ENCODE measurements at regions not wholly inside any gene's neighbourhood (a gene's known extent, or its start where the extent isn't known, plus 50 kb on each side); places are given as distances from the start of the nearest gene placed in this dataset.
A peak's percentile ranks its signal among the peaks of the same experiment; 100 is the strongest.

DNA sequence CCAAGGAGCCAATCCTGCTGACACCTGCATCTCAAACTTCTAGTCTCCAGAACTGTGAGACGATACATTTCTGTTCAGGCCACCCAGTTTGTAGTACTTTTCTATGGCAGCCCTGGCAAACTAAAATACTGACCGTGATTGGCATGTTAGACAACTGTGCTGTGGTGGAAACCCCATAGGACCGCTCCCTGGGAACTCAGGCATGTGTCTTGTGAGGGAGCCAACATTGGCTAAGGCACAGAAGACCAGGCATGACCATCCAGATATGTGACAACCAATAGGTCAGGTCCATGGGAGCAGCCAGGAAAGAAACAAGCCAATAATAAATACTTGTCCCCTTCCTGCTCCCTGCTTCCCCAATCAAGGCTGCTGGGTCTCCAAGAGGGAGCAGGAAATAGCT lies 101.4 kb upstream of the MPDZ start:
- DNase-seq = no peak

DNA sequence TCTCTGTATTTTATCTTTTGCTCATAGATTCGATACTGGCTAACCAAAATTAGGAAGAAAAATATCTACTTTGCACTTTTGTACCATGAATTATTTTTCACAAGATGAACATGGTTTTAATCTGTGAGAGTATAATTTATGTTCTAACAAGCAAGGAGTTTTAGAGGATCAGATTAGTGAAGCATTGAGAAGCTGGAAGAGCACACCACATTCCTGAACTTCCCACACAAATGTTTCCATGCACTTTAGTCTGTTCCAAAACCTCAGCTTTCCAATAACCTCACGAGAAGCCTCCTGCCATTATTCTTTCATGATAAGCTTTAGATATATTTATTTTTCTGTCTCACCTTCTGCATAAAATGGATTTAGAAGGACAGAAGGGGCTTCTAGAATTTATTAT lies 98.7 kb upstream of the MPDZ start:
- DNase-seq = no peak

- no peak for DNase-seq
Measured at GRCh38 chr9:13377171-13377925, 97.9 kb upstream of the MPDZ start.

DNA sequence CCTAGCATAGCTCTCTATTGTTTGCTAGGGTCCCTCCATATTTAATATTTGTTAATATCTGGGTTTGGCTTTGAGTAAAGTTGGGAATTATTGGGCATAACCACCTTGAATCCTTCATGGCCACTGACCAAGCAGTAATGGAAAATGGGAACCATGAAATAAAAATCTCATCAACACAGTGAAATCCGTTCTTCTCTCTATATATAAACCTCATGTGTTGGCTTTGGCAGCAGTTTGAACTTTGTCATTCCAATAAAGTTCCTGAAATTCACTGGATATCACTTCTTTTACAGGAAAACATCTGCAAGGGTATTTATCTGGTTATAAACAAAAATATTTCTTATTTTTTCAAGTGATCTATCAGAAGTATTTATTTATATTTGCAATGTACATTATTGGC lies 93.0 kb upstream of the MPDZ start:
- no peak for DNase-seq

DNA sequence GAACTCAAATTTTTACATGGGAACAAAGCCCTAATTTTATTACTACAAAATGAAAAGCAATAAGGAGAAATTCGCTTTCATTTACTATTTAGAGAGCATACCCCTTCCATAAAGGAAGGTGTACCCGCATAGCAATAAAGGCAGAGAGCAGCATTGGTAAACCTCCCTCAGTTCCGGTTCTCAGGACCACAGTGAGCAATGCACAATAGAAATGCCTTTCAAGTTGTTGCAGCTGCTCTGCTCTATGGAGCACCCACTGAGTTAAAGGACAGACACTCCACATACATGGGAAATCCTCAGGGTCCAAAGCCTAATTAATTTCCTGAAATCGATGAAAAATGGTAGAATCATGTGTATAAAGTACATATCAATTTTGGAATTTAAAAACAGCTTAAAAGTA lies 89.9 kb upstream of the MPDZ start:
- DNase-seq = no peak

DNA sequence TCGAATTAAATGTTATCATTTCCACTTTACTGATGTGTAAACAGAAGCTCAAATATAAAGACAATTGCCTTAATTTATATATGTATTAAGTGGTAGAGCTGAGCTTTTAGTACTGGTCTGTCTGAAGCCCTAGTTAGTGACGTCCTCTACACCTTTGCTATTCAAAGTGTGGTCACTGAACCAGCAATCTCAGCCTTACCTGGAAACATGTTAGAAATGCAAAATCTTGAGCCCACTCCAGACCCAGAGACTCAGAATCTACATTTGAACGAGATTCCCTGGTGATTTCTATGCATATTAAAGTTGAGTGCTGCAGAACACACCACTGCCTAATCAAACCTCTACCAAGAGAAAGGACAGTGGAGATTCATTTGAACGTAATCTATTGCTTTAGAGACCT lies 88.3 kb upstream of the MPDZ start:
- no peak for DNase-seq

DNA sequence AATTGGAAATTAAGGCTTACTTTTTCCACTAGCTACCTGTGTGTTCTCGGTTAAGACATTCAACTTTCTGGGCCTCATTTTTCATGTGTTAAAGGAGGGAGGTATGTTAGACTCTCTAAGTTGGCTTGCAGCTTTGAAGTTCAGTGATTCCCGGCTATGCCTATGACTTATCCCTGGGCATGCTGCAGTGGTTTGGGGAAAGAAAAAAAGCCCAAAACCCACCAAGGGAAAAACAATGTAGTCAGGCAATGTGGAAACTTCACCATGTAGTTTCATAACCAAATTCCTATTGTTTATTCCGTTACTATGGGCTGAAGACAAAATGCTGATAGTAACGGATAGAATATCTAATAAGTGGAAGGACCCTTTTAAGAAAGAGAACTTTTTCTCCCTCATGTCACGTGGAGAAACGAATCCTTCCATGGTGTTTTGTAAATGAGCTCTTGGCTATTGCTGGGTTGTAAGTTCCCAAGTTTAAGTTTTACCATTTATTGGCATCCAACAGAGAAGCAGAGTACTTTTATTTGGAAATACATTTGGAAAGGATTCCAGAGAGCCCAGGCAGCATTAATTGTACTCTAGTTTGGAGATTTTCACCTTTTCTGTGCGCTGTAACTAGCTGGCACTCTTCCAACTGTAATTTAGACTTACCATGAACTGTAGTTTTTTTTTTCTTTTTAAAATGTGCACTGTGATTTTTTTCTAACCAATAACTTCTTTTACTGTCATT lies 84.9 kb upstream of the MPDZ start:
- no peak for DNase-seq

DNA sequence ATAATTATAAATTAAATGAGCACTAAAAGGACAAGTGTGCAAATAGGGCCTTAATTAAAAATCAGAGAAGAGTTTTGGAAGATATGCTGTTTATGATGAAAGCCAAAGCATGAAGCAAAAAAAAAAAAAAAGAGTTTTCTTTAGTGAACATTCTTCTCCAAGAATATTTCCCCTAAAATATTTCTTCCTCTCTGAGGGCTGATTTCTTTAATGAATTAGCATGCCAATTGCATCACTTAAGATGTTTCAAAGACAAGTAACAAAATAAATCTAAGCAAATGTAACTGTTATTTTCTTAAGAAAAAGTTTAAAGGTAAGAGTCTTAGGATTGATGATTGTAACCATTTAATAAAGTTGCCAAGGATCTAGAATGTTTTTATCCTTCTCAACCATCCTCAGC lies 81.6 kb upstream of the MPDZ start:
- DNase-seq = no peak

- no peak for DNase-seq
Measured at GRCh38 chr9:13360188-13360587, 80.7 kb upstream of the MPDZ start.

DNA sequence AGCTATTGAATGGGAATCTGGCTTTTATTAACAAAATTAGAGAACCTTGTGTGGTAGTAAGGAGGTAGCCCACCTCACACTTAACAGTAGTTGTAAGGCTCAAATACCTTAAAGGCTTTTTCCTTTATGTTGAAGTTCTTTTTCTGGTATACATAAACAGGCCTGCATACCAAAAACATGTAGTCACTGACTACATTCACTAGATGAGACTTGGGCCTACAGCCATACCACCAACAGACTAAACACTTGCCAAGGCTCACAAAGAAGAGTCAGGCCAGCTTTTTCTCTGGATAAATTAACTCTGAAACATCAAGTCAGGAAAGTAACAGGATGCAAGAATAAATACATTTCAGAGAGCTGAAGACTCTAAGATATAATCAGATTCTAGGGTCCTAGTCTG lies 78.6 kb upstream of the MPDZ start:
- DNase-seq = peak in 1 of 3 donors; percentile 8

DNA sequence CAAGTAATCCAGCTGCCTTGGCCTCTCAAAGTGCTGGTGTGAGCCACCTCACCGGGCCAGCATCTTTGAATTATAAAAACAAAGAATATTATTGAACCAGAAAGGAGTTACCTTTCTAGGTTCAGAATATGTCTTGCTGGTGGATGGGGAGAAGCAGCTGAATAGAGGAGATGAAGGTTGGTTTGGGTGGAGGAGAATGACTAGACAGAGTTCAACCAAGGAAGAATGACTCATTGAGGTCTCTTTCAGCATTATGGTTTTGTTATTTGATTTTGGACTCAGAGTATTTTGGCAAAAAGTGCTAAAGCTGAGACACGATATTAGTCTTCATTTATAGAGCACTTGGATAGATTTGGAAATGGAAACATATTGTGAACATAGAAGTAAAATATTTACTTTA lies 75.2 kb upstream of the MPDZ start:
- DNase-seq = peak in 1 of 3 donors; percentile 16

- no peak for DNase-seq
Measured at GRCh38 chr9:13352451-13352979, 73.0 kb upstream of the MPDZ start.

GRCh38 chr9:13351778-13352386 lies 72.4 kb upstream of the MPDZ start:
- DNase-seq = peak; percentile 28 to 40 (median 33)

DNA sequence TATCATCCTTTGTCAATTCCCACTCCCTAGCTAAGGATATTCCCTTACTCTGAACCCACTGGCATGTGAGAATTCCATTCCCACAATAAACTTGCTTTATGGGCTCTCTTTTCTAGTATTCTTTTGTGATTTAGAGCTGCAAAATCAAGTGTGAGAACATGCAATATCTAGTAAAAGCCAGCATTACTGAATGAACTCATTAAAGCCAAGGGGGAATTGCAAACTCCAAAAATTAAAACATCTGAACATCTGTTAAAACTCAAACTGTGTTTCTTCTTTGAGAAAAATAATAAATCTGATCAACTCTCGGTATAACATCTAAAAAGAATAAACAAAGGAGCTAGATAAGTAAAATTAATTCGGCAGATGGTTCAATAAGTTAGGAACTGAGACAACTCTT lies 53.1 kb upstream of the MPDZ start:
- DNase-seq = peak in 1 of 3 donors; percentile 6

DNA sequence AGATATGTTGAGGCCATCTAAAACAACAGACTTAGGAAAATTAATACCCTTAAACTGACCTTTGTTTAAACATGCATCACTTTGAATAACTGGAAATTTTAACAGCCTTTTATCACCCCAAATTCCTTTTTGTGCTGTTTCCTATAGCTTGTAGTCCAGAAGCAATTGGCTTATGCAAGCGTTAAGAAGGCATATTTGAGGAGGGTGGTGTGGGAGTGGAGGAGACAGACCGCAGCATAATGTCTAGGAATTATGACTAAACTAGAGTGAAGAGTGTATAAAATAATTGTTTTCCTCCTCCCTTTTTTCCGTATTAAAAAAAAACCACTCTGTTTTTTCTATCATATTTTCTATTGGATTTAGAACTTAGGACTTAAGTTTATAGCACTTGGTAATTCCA lies 51.8 kb upstream of the MPDZ start:
- DNase-seq = no peak

DNA sequence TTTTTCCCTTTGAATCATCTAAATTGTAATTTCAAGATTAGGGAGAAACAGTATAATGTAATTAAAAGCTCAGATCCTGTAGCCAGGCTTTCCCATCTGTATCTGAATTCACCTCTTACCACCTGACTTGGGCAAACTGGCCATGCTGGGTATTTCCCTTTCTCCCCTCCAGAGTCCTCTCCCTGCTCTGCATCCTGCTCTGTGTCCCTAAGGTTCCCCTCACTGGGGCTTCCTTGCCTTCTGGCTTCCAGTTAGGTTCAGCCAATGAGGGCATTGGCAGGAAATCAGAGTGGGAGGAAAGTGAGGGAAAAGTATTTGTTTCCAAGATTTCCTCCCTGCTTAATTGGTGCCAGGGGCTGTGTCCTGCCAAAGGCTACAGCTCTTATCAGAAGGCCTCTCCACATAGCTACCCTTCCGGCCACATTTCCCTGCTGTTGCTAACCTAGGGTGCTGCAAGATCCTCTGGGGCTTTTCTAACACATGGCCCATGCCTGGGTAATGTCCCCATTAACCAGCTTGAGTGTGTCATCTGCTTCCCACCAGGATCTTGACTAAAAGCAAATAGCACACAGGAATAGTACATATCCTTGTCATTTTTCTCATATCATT lies 51.0 kb upstream of the MPDZ start:
- peak in 1 of 3 donors; percentile 12 for DNase-seq

Measured in suppressor macrophage treated with lipopolysaccharide for 1 hour (primary cell).